Loucy (cell line): ENCODE measurements at regions not wholly inside any gene's neighbourhood (a gene's known extent, or its start where the extent isn't known, plus 50 kb on each side); places are given as distances from the start of the nearest gene placed in this dataset.

ENCODE experiments used
- CTCF ChIP-seq: fragments of 200-600 bp; sonication (generic); conservative IDR thresholded peaks from 2 replicates; pipeline ENCODE4 v1.5.1; 2014; ENCODE audit warnings: mild to moderate bottlenecking, antibody characterized with exemption, low read length
- EZH2phosphoT487 ChIP-seq: fragments of 200-600 bp; IDR thresholded peaks from 2 replicates; pipeline ENCODE4 v1.6.1; 2018; ENCODE audit warnings: antibody characterized with exemption, mild to moderate bottlenecking, moderate library complexity, borderline replicate concordance

GRCh38 chr12:87388376-87388775 lies 640.8 kb downstream of the C12orf50 start:
- TF ChIP-seq CTCF (no peak), EZH2phosphoT487 (no peak)
